Suprapubic skin (tissue), 4 donors: ENCODE measurements at regions not wholly inside any gene's neighbourhood (a gene's known extent, or its start where the extent isn't known, plus 50 kb on each side); places are given as distances from the start of the nearest gene placed in this dataset.

Source experiments
- DNase-seq, 2 donors: peaks; one replicate each; pipeline ENCODE4 v3.0.0-alpha.2; 2019; ENCODE audit warnings: low spot score in 2 of 2
- H3K27ac ChIP-seq: fragments of 200-600 bp; sonication (generic); one replicate; pipeline ENCODE4 v1.5.1; 2019
- H3K27me3 ChIP-seq: fragments of 200-600 bp; sonication (generic); one replicate; pipeline ENCODE4 v1.5.1; 2019
- H3K36me3 ChIP-seq: fragments of 200-600 bp; sonication (generic); one replicate; pipeline ENCODE4 v1.5.1; 2019
- H3K4me1 ChIP-seq: fragments of 200-600 bp; sonication (generic); one replicate; pipeline ENCODE4 v1.5.1; 2019
- H3K4me3 ChIP-seq: fragments of 200-600 bp; sonication (generic); one replicate; pipeline ENCODE4 v1.5.1; 2019; ENCODE audit warnings: mild to moderate bottlenecking
- H3K9me3 ChIP-seq: fragments of 200-600 bp; sonication (generic); one replicate; pipeline ENCODE4 v1.5.1; 2019
- CTCF ChIP-seq, 2 donors: fragments of 200-600 bp in 1 of 2; fragments of 450-650 bp in 1 of 2; sonication (generic) in 1 of 2; IDR thresholded peaks; one replicate each; pipeline ENCODE4 v1.5.1; 2016 to 2019; ENCODE audit warnings: antibody characterized with exemption in 2 of 2, mild to moderate bottlenecking in 1 of 2, moderate library complexity in 1 of 2
- EP300 ChIP-seq: sonication (generic); formaldehyde crosslinking; IDR thresholded peaks from one replicate; pipeline ENCODE4 v1.6.1; 2017; ENCODE audit warnings: antibody characterized with exemption
- POLR2A ChIP-seq, 2 donors: fragments of 450-650 bp; IDR thresholded peaks; one replicate each; pipeline ENCODE4 v1.6.1; 2017; ENCODE audit warnings: antibody characterized with exemption in 2 of 2, mild to moderate bottlenecking in 2 of 2, moderate library complexity in 2 of 2
- POLR2AphosphoS5 ChIP-seq, 3 donors: sonication (generic); formaldehyde crosslinking; IDR thresholded peaks; one replicate each; pipeline ENCODE4 v1.6.1; 2017; ENCODE audit warnings: antibody characterized with exemption in 3 of 3
- WGBS: methylation state at CpG from one replicate; pipeline ENCODE4 v1.1.5; 2018; 5-methylcytosine and 5-hydroxymethylcytosine counted together

GRCh38 chr12:92628476-92628875 is 74.3 kb upstream of the PLEKHG7 start:
- Histone ChIP-seq H3K27ac (no peak overlapping the region), H3K27me3 (no peaks in the 10 kb centered on the region), H3K9me3 (no peaks in the 10 kb centered on the region), H3K36me3 (no peaks in the 10 kb centered on the region), H3K4me1 (no peaks in the 10 kb centered on the region), H3K4me3 (no peak overlapping the region)
- 95% methylated on average over 2 of the region's 2 CpGs for WGBS
- TF ChIP-seq CTCF (IDR thresholded peaks at IDR 0.05) (no peak), POLR2A (IDR thresholded peaks at IDR 0.05) (no peak), EP300 (no peak), POLR2AphosphoS5 (IDR thresholded peaks at IDR 0.05) (no peak)
- no peak for DNase-seq

GRCh38 chr12:92627511-92627910 is 75.3 kb upstream of the PLEKHG7 start:
- no peak for TF ChIP-seq POLR2AphosphoS5 (IDR thresholded peaks at IDR 0.05)
- TF ChIP-seq POLR2A (IDR thresholded peaks at IDR 0.05) = no peak
- no peak for TF ChIP-seq EP300
- no peak for TF ChIP-seq CTCF (IDR thresholded peaks at IDR 0.05)
- WGBS = 92% methylated on average over 2 of the region's 2 CpGs
- H3K27ac ChIP-seq = no peak overlapping the region

GRCh38 chr12:92625639-92626310 is 77.0 kb upstream of the PLEKHG7 start:
- H3K4me3 ChIP-seq = no peak overlapping the region
- DNase-seq = no peak
- no peaks in the 10 kb centered on the region for H3K9me3 ChIP-seq
- H3K27ac ChIP-seq = no peak overlapping the region
- WGBS = 94% methylated on average over 3 of the region's 3 CpGs
- H3K4me1 ChIP-seq = no peaks in the 10 kb centered on the region
- no peaks in the 10 kb centered on the region for H3K27me3 ChIP-seq
- no peaks in the 10 kb centered on the region for H3K36me3 ChIP-seq
- no peak for TF ChIP-seq EP300
- TF ChIP-seq CTCF (IDR thresholded peaks at IDR 0.05) = no peak
- no peak for TF ChIP-seq POLR2AphosphoS5 (IDR thresholded peaks at IDR 0.05)
- no peak for TF ChIP-seq POLR2A (IDR thresholded peaks at IDR 0.05)

More at GRCh38 chr12:92627511-92627910, 75.3 kb upstream of the PLEKHG7 start:
- no peaks in the 10 kb centered on the region for H3K36me3 ChIP-seq
- H3K4me1 ChIP-seq = no peaks in the 10 kb centered on the region
- no peak for DNase-seq
- no peaks in the 10 kb centered on the region for H3K9me3 ChIP-seq
- no peaks in the 10 kb centered on the region for H3K27me3 ChIP-seq
- no peak overlapping the region for H3K4me3 ChIP-seq

- no peaks in the 10 kb centered on the region for H3K4me1 ChIP-seq
- WGBS = 86% methylated on average over 1 of the region's 1 CpG
Observed at GRCh38 chr12:92624236-92624635, 78.6 kb upstream of the PLEKHG7 start.

GRCh38 chr12:92623386-92623785 is 79.4 kb upstream of the PLEKHG7 start:
- Histone ChIP-seq H3K4me1 (no peaks in the 10 kb centered on the region), H3K27me3 (no peaks in the 10 kb centered on the region), H3K27ac (no peak overlapping the region), H3K36me3 (no peaks in the 10 kb centered on the region), H3K9me3 (no peaks in the 10 kb centered on the region), H3K4me3 (no peak overlapping the region)
- TF ChIP-seq EP300 (no peak), POLR2A (IDR thresholded peaks at IDR 0.05) (no peak), POLR2AphosphoS5 (IDR thresholded peaks at IDR 0.05) (no peak), CTCF (IDR thresholded peaks at IDR 0.05) (no peak)
- DNase-seq = no peak

More at GRCh38 chr12:92624236-92624635, 78.6 kb upstream of the PLEKHG7 start:
- Histone ChIP-seq H3K36me3 (no peaks in the 10 kb centered on the region), H3K9me3 (no peaks in the 10 kb centered on the region), H3K27ac (no peak overlapping the region), H3K27me3 (no peaks in the 10 kb centered on the region), H3K4me3 (no peak overlapping the region)
- no peak for DNase-seq
- TF ChIP-seq CTCF (IDR thresholded peaks at IDR 0.05) (no peak), EP300 (no peak), POLR2AphosphoS5 (IDR thresholded peaks at IDR 0.05) (no peak), POLR2A (IDR thresholded peaks at IDR 0.05) (no peak)
